IPS-18a (cell line): ENCODE measurements at regions not wholly inside any gene's neighbourhood (a gene's known extent, or its start where the extent isn't known, plus 50 kb on each side); places are given as distances from the start of the nearest gene placed in this dataset.

Source experiments
- H3K27ac ChIP-seq: one replicate; pipeline ENCODE4 v1.5.1; 2013; ENCODE audit warnings: low read length
- H3K27me3 ChIP-seq: one replicate; pipeline ENCODE4 v1.6.1; 2013; ENCODE audit warnings: mild to moderate bottlenecking, low read length; ENCODE audit not compliant: control insufficient read depth, insufficient read depth
- H3K36me3 ChIP-seq: one replicate; pipeline ENCODE4 v1.6.1; 2013; ENCODE audit warnings: low read depth, low read length; ENCODE audit not compliant: control insufficient read depth
- H3K4me1 ChIP-seq: one replicate; pipeline ENCODE4 v1.6.1; 2013; ENCODE audit warnings: low read depth, low read length; ENCODE audit not compliant: control insufficient read depth
- H3K4me3 ChIP-seq: one replicate; pipeline ENCODE4 v1.5.1; 2013; ENCODE audit warnings: low read length
- H3K9ac ChIP-seq: one replicate; pipeline ENCODE4 v1.6.1; 2013; ENCODE audit warnings: mild to moderate bottlenecking, low read length, moderate library complexity
- H3K9me3 ChIP-seq: one replicate; pipeline ENCODE4 v1.6.1; 2013; ENCODE audit warnings: low read depth, low read length; ENCODE audit not compliant: control insufficient read depth

DNA sequence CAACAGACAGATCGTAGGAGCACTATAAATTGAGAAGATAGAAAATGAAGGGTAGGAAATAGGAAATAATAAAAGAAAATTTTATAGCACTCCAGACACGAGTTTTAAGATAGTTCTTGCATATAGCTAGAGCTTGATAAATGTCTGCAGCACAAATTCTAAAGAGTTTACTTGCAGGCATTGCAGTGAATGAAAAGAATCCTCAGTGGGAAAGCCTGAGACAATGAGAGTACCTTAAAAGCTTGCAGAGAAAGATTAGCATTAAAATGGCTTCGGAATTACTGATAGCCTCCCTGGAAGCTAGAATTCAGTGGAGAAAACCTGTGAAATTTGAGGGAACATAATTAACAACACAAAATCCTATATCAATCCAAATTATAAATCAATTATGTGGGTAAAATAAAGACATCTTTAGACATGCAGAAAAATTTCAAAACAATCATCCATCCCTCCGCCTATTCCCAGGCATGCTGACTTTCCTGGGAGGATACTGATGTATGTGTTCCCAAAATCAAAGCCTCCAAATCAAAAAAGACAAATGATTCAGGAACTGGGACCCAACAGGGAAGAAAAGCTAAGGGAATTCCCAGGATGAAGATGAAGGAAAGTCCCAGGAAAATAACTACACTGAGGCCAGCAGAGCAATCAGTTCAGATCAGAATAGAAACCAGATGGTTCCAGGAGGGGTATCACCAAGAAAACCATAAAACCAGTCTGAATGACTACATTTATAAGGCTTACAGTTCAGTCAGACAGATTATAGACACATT lies 305.9 kb upstream of the USP25 start:
- Histone ChIP-seq H3K27ac (peak overlapping the region; percentile 65), H3K4me3 (peak overlapping the region; percentile 45)

GRCh38 chr21:15425049-15425448 lies 304.7 kb upstream of the USP25 start:
- Histone ChIP-seq H3K9ac (no peak overlapping the region), H3K4me3 (no peak overlapping the region), H3K36me3 (no peaks in the 10 kb centered on the region), H3K4me1 (peaks cover 37% of the 10 kb centered on the region), H3K27me3 (no peaks in the 10 kb centered on the region), H3K9me3 (no peaks in the 10 kb centered on the region), H3K27ac (peak overlapping the region; percentile 65)

More for the DNA sequence above, 305.9 kb upstream of the USP25 start:
- Histone ChIP-seq H3K9ac (peak overlapping the region; percentile 16), H3K36me3 (no peaks in the 10 kb centered on the region), H3K9me3 (no peaks in the 10 kb centered on the region), H3K27me3 (no peaks in the 10 kb centered on the region), H3K4me1 (peaks cover 37% of the 10 kb centered on the region)

- Histone ChIP-seq H3K27me3 (no peaks in the 10 kb centered on the region), H3K4me3 (no peak overlapping the region), H3K4me1 (peaks cover 8% of the 10 kb centered on the region), H3K9ac (no peak overlapping the region), H3K27ac (no peak overlapping the region), H3K9me3 (no peaks in the 10 kb centered on the region), H3K36me3 (no peaks in the 10 kb centered on the region)
These were observed 299.8 kb upstream of the USP25 start for GRCh38 chr21:15430023-15430422.

GRCh38 chr21:15430577-15430976 lies 299.2 kb upstream of the USP25 start:
- Histone ChIP-seq H3K27me3 (no peaks in the 10 kb centered on the region), H3K36me3 (no peaks in the 10 kb centered on the region), H3K9me3 (no peaks in the 10 kb centered on the region), H3K4me3 (no peak overlapping the region), H3K4me1 (peaks cover 2% of the 10 kb centered on the region), H3K27ac (no peak overlapping the region), H3K9ac (no peak overlapping the region)

- Histone ChIP-seq H3K27me3 (no peaks in the 10 kb centered on the region), H3K4me1 (no peaks in the 10 kb centered on the region), H3K9me3 (no peaks in the 10 kb centered on the region), H3K27ac (no peak overlapping the region), H3K4me3 (no peak overlapping the region), H3K36me3 (no peaks in the 10 kb centered on the region), H3K9ac (no peak overlapping the region)
These were observed 298.7 kb upstream of the USP25 start for GRCh38 chr21:15431053-15431452.

- Histone ChIP-seq H3K9ac (no peak overlapping the region), H3K9me3 (no peaks in the 10 kb centered on the region), H3K4me1 (peaks cover 4% of the 10 kb centered on the region), H3K27me3 (no peaks in the 10 kb centered on the region), H3K27ac (no peak overlapping the region), H3K36me3 (no peaks in the 10 kb centered on the region), H3K4me3 (no peak overlapping the region)
These were observed 296.7 kb upstream of the USP25 start for GRCh38 chr21:15433091-15433490.

GRCh38 chr21:15434163-15434905 lies 295.4 kb upstream of the USP25 start:
- Histone ChIP-seq H3K27me3 (no peaks in the 10 kb centered on the region), H3K4me3 (no peak overlapping the region), H3K4me1 (peaks cover 7% of the 10 kb centered on the region), H3K9ac (no peak overlapping the region), H3K27ac (no peak overlapping the region), H3K36me3 (no peaks in the 10 kb centered on the region), H3K9me3 (no peaks in the 10 kb centered on the region)

DNA sequence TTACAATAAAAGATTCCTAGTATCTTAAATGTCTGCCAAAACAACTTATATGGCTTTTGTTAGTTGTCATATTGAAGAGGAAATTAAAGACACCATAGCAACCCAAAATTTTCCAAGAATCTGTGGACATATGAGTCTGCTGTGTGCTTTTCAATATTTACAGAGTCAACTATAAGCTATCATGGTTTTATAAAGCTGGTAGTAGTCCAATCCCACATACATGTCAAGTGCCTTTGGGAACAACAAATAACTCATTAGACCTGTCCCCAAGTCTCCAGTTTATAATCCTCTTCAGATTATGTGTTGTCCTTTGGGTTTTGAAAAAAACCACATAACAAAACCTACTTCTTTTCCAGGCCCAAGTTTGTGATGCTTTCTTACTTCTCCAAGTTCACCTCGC lies 293.8 kb upstream of the USP25 start:
- H3K27ac ChIP-seq: no peak overlapping the region
- H3K9me3 ChIP-seq: no peaks in the 10 kb centered on the region
- no peak overlapping the region for H3K9ac ChIP-seq
- no peaks in the 10 kb centered on the region for H3K36me3 ChIP-seq
- H3K27me3 ChIP-seq: no peaks in the 10 kb centered on the region
- no peak overlapping the region for H3K4me3 ChIP-seq
- peaks cover 13% of the 10 kb centered on the region for H3K4me1 ChIP-seq

DNA sequence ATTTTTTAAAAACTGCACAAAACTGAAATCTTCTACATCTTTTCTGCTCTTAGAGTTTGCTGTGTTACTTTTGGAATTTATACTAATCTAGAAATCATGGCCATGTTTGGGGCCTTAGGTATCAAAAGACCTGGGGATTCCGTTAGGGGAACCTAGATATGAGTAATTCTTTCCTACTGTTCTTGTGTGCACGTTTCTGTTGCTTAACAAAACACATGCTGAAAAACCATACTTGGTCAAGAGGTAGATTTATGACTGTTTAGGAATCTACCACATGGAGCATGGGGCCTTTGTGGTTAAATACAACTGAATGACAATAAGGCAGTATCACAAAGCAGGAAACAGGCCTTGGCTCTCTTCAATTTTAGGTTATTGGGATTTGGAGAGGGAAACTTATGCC lies 291.9 kb upstream of the USP25 start:
- Histone ChIP-seq H3K4me1 (peaks cover 27% of the 10 kb centered on the region), H3K27ac (no peak overlapping the region), H3K9ac (no peak overlapping the region), H3K9me3 (no peaks in the 10 kb centered on the region), H3K27me3 (no peaks in the 10 kb centered on the region), H3K4me3 (no peak overlapping the region), H3K36me3 (no peaks in the 10 kb centered on the region)

DNA sequence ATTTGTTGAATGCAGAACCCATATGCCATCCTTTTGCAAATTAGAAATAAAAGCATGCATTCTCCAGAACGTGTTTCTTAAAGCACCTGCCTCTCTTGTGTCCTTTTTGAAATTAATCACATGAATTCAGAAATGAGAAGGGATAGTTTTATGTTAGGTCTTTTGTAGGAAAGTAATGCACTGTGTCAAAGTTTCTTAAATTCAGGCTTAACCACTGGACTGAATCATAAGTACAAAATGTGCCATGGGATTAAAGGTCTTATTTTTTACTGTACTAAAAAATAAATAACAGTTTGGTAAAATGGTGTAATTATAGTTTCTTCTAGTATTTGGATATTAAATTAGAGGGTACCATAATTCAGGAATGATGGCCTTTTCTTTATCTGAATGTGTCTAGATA lies 290.1 kb upstream of the USP25 start:
- Histone ChIP-seq H3K27ac (no peak overlapping the region), H3K9me3 (no peaks in the 10 kb centered on the region), H3K9ac (no peak overlapping the region), H3K27me3 (no peaks in the 10 kb centered on the region), H3K36me3 (no peaks in the 10 kb centered on the region), H3K4me1 (peaks cover 46% of the 10 kb centered on the region), H3K4me3 (no peak overlapping the region)

GRCh38 chr21:15441060-15441493 lies 288.7 kb upstream of the USP25 start:
- peaks cover 59% of the 10 kb centered on the region for H3K4me1 ChIP-seq
- no peaks in the 10 kb centered on the region for H3K9me3 ChIP-seq
- no peak overlapping the region for H3K27ac ChIP-seq
- H3K9ac ChIP-seq: no peak overlapping the region
- H3K27me3 ChIP-seq: no peaks in the 10 kb centered on the region
- no peak overlapping the region for H3K4me3 ChIP-seq
- no peaks in the 10 kb centered on the region for H3K36me3 ChIP-seq

GRCh38 chr21:15441992-15442391 lies 287.8 kb upstream of the USP25 start:
- H3K36me3 ChIP-seq: no peaks in the 10 kb centered on the region

More at GRCh38 chr21:15441992-15442391, 287.8 kb upstream of the USP25 start:
- no peak overlapping the region for H3K9ac ChIP-seq
- no peak overlapping the region for H3K4me3 ChIP-seq
- H3K27ac ChIP-seq: no peak overlapping the region
- H3K27me3 ChIP-seq: no peaks in the 10 kb centered on the region
- H3K4me1 ChIP-seq: peaks cover 64% of the 10 kb centered on the region
- H3K9me3 ChIP-seq: no peaks in the 10 kb centered on the region
